Stomach (tissue), 8 donors: ENCODE measurements at regions not wholly inside any gene's neighbourhood (a gene's known extent, or its start where the extent isn't known, plus 50 kb on each side); places are given as distances from the start of the nearest gene placed in this dataset.
"Not testable (repeated sequence)": the region's sequence is repeated elsewhere in the genome, so short reads cannot be mapped to it uniquely, and the experiment has no call there.

Experiments used
- DNase-seq, 2 donors: peaks; one replicate each; pipeline versions ENCODE4 v3.0.0 to v3.0.0-alpha.2; 2013 to 2019
- H3K27ac ChIP-seq, 5 donors: fragments of 200-600 bp in 4 of 5; sonication (generic) in 4 of 5; one replicate each; pipeline ENCODE4 v1.5.1; 2013 to 2019; ENCODE audit warnings: mild to moderate bottlenecking in 1 of 5, moderate library complexity in 1 of 5
- H3K27me3 ChIP-seq, 3 donors: fragments of 200-600 bp; sonication (generic); one replicate each; pipeline ENCODE4 v1.5.1; 2017 to 2019; ENCODE audit warnings: mixed run types in 1 of 3
- H3K36me3 ChIP-seq, 4 donors: fragments of 200-600 bp; sonication (generic); 1 replicate in 3 of 4; 2 replicates in 1 of 4; pipeline ENCODE4 v1.5.1; 2016 to 2019
- H3K4me1 ChIP-seq, 4 donors: fragments of 200-600 bp; sonication (generic); one replicate each; pipeline ENCODE4 v1.5.1; 2016 to 2019
- H3K4me3 ChIP-seq, 4 donors: fragments of 200-600 bp; sonication (generic) in 3 of 4; one replicate each; pipeline ENCODE4 v1.5.1; 2016 to 2019; ENCODE audit warnings: mild to moderate bottlenecking in 1 of 4
- H3K9me3 ChIP-seq, 4 donors: fragments of 200-600 bp; sonication (generic); one replicate each; pipeline ENCODE4 v1.5.1; 2016 to 2019
- EP300 ChIP-seq: sonication (generic); formaldehyde crosslinking; IDR thresholded peaks from one replicate; pipeline ENCODE4 v1.6.1; 2017; ENCODE audit warnings: antibody characterized with exemption
- POLR2A ChIP-seq, 4 donors: fragments of 450-650 bp; IDR thresholded peaks; one replicate each; pipeline ENCODE4 v1.6.1; 2016; ENCODE audit warnings: antibody characterized with exemption in 4 of 4, control low read depth in 2 of 4, mild to moderate bottlenecking in 1 of 4, moderate library complexity in 1 of 4
- POLR2AphosphoS5 ChIP-seq, 3 donors: sonication (generic); formaldehyde crosslinking; IDR thresholded peaks; one replicate each; pipeline ENCODE4 v1.6.1; 2016; ENCODE audit warnings: antibody characterized with exemption in 3 of 3
- WGBS, 5 donors: extraction: QIAGEN DNeasy Blood & Tissue Kit in 3 of 5; methylation state at CpG; one replicate each; pipeline versions ENCODE4 v1.1.5 to v1.1.7; 2013 to 2018; 5-methylcytosine and 5-hydroxymethylcytosine counted together
- intact Hi-C: fragments of 100-400 bp; cut with DNase I; formaldehyde crosslinking; loops from one replicate; pipeline ENCODE4 v1.15.1; 2023; ENCODE audit warnings: low total_unique reads
- TF ChIP-seq, protein P1 (sequence below), 7 experiments: fragments of 450-650 bp in 4 of 7; fragments of 200-600 bp in 3 of 7; sonication (generic) in 3 of 7; IDR thresholded peaks; one replicate each; pipeline ENCODE4 v1.5.1; 2016 to 2019; ENCODE audit warnings: antibody characterized with exemption in 7 of 7, control low read depth in 2 of 7, mild to moderate bottlenecking in 1 of 7
- donor health status: healthy with polysubstance abuse.
- donor health status: Bipolar disorder and iron deficiency.
- donor health status: healthy.

DNA sequence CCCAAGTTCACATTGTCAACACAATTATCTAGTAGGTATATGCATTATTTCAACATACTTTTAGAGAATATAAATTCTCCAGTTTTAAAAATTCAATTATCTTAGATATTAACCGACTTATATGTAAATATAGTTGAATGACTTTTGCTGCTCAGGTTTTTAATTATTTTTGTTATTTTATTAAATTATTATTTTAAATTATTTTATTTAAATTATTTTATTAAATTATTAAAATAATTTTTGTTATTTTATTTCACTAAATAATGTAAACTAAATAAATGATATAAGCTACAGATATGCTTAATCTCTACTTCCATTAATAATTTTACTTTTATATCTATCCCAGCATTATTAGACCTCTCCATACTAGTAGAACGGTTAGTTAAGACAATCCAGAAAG lies 544.3 kb upstream of the ARRDC3 start:
- Histone ChIP-seq H3K36me3 (no peaks in the 10 kb centered on the region), H3K4me1 (no peaks in the 10 kb centered on the region), H3K9me3 (no peaks in the 10 kb centered on the region), H3K27me3 (no peaks in the 10 kb centered on the region), H3K4me3 (no peak overlapping the region), H3K27ac (no peak overlapping the region)
- TF ChIP-seq, protein P1, sequence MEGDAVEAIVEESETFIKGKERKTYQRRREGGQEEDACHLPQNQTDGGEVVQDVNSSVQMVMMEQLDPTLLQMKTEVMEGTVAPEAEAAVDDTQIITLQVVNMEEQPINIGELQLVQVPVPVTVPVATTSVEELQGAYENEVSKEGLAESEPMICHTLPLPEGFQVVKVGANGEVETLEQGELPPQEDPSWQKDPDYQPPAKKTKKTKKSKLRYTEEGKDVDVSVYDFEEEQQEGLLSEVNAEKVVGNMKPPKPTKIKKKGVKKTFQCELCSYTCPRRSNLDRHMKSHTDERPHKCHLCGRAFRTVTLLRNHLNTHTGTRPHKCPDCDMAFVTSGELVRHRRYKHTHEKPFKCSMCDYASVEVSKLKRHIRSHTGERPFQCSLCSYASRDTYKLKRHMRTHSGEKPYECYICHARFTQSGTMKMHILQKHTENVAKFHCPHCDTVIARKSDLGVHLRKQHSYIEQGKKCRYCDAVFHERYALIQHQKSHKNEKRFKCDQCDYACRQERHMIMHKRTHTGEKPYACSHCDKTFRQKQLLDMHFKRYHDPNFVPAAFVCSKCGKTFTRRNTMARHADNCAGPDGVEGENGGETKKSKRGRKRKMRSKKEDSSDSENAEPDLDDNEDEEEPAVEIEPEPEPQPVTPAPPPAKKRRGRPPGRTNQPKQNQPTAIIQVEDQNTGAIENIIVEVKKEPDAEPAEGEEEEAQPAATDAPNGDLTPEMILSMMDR (IDR thresholded peaks at IDR 0.05): no peak
- TF ChIP-seq POLR2AphosphoS5 (IDR thresholded peaks at IDR 0.05): no peak
- no peak for TF ChIP-seq EP300
- no peak for TF ChIP-seq POLR2A (IDR thresholded peaks at IDR 0.05)
- intact Hi-C loops: no loop called here
- 81 to 91% (median 84%) methylated on average over 2 of the region's 2 CpGs for WGBS, 5 donors
- DNase-seq: no peak

DNA sequence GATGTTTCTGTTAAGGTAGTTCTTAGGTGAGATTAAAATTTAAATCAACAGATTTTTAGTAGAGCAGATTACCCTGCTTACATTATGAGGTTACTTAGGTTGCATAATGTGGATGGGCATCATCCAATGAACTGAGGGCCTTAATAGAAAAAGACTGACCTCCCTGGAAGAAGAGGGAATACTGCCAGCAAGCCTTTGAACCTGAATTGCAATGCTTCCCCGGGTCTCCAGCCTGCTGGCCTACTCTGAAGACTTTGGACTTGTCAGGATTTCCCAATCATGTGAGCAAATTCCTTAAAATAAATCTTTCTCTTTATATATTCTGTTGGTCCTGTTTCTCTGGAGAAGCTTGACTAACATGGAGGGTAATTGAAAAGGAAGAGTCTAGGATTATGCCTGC lies 542.1 kb upstream of the ARRDC3 start:
- no peaks in the 10 kb centered on the region for H3K9me3 ChIP-seq
- H3K27me3 ChIP-seq: no peaks in the 10 kb centered on the region
- no peak for DNase-seq
- no peak overlapping the region for H3K4me3 ChIP-seq
- no peaks in the 10 kb centered on the region for H3K4me1 ChIP-seq
- no peak for TF ChIP-seq EP300
- TF ChIP-seq, protein P1 (IDR thresholded peaks at IDR 0.05): no peak
- TF ChIP-seq POLR2AphosphoS5 (IDR thresholded peaks at IDR 0.05): no peak
- TF ChIP-seq POLR2A (IDR thresholded peaks at IDR 0.05): no peak
- no peak overlapping the region for H3K27ac ChIP-seq
- H3K36me3 ChIP-seq: no peaks in the 10 kb centered on the region
- 32 to 54% (median 33%) methylated on average over 1 of the region's 1 CpG for WGBS, 5 donors
- intact Hi-C loops: no loop called here

DNA sequence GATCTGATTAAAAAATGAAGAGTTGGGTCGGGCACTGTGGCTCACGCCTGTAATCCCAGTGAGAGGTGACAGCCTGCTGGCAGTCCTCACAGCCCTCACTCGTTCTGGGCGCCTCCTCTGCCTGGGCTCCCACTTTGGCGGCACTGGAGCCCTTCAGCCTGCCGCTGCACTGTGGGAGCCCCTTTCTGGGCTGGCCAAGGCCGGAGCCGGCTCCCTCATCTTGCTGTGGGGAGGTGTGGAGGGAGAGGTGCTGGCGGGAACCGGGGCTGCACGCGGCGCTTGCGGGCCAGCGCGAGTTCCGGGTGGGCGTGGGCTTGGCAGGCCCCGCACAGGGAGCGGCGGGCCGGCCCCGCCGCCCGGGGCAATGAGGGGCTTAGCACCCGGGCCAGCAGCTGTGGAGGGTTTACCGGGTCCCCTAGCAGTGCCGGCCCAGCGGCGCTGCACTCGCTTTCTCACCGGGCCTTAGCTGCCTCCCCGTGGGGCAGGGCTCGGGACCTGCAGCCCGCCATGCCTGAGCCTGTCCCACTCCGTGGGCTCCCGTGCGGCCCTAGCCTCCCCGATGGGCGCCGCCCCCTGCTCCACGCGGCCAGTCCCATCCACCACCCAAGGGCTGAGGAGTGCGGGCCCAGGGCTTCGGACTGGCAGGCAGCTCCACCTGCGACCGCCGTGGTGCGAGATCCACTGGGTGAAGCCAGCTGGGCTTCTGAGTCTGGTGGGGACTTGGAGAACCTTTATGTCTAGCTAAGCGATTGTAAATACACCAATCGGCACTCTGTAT lies 534.1 kb upstream of the ARRDC3 start:
- DNase-seq, H3K4me1 ChIP-seq, H3K9me3 ChIP-seq, H3K4me3 ChIP-seq, H3K27ac ChIP-seq, intact Hi-C loops, H3K36me3 ChIP-seq, H3K27me3 ChIP-seq: not testable (repeated sequence)
- 92 to 97% (median 93%) methylated on average over 18 to 51 of the region's 51 CpGs for WGBS, 5 donors

DNA sequence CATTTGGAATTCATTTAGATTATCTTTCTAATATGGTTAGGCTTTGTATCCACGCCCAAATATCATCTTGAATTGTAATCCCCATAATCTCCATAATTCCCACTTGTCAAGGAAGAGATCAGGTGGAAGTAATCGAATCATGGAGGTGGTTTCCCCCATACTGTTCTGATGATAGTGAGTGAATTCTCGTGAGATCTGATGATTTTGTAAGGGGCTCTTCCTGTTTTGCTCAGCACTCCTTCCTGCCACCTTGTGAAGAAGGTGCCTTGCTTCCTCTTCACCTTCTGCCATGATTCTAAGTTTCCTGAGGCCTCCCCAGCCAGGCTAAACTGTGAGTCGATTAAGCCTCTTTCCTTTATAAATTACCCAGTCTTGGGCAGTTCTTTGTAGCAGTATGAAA lies 527.5 kb upstream of the ARRDC3 start:
- no peaks in the 10 kb centered on the region for H3K9me3 ChIP-seq
- TF ChIP-seq, protein P1 (IDR thresholded peaks at IDR 0.05): no peak
- TF ChIP-seq EP300 (no peak), POLR2AphosphoS5 (IDR thresholded peaks at IDR 0.05) (no peak), POLR2A (IDR thresholded peaks at IDR 0.05) (no peak)
- H3K4me3 ChIP-seq: no peak overlapping the region
- no peaks in the 10 kb centered on the region for H3K4me1 ChIP-seq
- DNase-seq: no peak
- intact Hi-C loops: no loop called here
- no peaks in the 10 kb centered on the region for H3K36me3 ChIP-seq
- 67 to 78% (median 75%) methylated on average over 4 of the region's 4 CpGs for WGBS, 5 donors
- no peaks in the 10 kb centered on the region for H3K27me3 ChIP-seq
- H3K27ac ChIP-seq: no peak overlapping the region

DNA sequence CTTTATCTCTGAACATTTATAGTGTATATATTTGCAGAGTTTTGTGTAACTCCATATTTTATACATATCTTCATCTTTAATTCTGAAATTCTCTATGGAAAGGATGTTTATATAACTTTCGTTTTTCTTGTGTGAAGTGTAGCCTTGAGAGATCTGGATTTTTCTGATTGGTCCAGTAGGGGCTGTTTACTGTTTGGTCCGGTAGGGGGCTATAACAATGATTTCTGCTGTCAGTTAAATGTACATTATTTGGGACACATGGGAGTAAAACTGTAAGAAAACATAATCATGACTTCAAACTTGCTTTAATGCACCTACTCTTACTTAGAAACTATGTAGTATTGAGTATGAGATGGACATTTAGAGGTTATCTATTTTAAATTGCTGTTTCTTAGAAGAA lies 527.1 kb upstream of the ARRDC3 start:
- Histone ChIP-seq H3K27me3 (no peaks in the 10 kb centered on the region), H3K9me3 (no peaks in the 10 kb centered on the region), H3K27ac (no peak overlapping the region), H3K36me3 (no peaks in the 10 kb centered on the region), H3K4me1 (no peaks in the 10 kb centered on the region), H3K4me3 (no peak overlapping the region)
- intact Hi-C loops: no loop called here
- TF ChIP-seq POLR2A (IDR thresholded peaks at IDR 0.05) (no peak), EP300 (no peak), POLR2AphosphoS5 (IDR thresholded peaks at IDR 0.05) (no peak)
- TF ChIP-seq, protein P1 (IDR thresholded peaks at IDR 0.05): no peak
- WGBS, 5 donors: 34 to 59% (median 48%) methylated on average over 2 of the region's 2 CpGs
- no peak for DNase-seq
